Erythroblast (primary cell): ENCODE measurements at regions not wholly inside any gene's neighbourhood (a gene's known extent, or its start where the extent isn't known, plus 50 kb on each side); places are given as distances from the start of the nearest gene placed in this dataset.

ENCODE experiments used
- GATA1 ChIP-seq: IDR thresholded peaks from 2 replicates; pipeline ENCODE4 v1.6.1; 2011; ENCODE audit warnings: low read depth, mild to moderate bottlenecking, control low read depth, low read length, moderate library complexity
- POLR2A ChIP-seq: IDR thresholded peaks from 2 replicates; pipeline ENCODE4 v1.6.1; 2011; ENCODE audit warnings: mild to moderate bottlenecking, low read length

DNA sequence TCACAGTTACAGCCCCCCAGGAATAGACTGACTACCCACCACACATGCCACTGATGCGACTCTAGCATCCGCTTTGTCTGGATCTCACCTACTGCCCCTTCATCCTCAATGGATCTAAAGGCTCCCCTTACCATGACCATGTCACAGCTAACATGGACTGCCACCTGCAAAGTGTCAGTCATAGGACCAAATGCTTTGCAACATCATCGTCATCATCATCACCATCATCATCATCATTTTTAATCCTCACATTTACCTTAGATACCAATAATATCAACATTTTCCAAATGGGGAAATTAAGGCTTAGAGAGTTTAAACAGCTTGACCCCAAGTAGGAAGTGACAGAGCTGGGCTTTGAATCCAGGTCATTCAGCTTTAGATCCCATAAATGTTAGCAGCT lies 60.1 kb upstream of the NEDD4L start:
- no peak for TF ChIP-seq POLR2A
- no peak for TF ChIP-seq GATA1
